NCI-H510A (cell line): ENCODE measurements at regions not wholly inside any gene's neighbourhood (a gene's known extent, or its start where the extent isn't known, plus 50 kb on each side); places are given as distances from the start of the nearest gene placed in this dataset.

Experiments used
- DNase-seq: peaks from one replicate; lab custom pipeline; 2025; lab: John Stamatoyannopoulos, UW

DNA sequence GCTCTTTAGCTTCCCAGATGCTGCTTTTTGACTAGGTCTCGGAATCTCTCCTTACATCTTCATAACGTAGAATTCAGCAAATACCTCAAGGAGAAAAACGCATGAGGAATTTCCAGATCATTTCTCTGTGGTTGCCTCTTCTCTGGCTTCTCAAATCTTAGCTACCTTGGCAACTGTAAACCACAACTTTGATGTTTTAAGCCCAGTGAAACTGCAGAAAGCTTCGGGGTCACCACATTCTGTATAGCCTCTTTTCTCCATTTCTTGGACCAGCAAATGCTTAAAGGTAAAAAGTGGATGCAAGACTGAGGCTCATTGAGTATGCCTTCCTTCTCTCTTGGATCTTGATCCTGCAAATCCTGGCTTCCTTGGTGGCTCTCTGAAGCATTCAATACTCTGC lies 125.5 kb upstream of the FBXL4 start:
- no peak for DNase-seq

DNA sequence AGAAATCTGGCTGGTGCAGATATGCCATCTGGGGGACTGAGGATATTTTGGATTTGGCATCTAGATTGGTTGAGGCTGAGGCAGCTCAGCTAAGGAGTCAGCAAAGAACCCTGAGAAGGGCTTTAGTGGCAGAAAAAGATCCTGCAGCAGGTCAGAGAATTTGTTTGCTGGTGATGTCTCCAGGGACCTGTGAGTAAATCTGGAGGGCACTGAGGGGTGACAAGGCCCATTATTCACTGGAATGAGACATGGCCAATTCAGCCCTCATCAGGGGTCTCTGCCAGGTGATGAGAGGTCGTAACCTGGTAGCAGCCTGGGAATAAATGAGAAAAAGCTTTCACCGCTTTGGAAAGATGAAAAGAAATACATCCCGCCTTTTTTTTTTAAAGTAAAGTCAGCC lies 118.3 kb upstream of the FBXL4 start:
- DNase-seq = no peak

- DNase-seq = no peak
Measured at GRCh38 chr6:99064834-99065233, 117.1 kb upstream of the FBXL4 start.

- no peak for DNase-seq
Measured at GRCh38 chr6:99036672-99037071, 88.9 kb upstream of the FBXL4 start.

- no peak for DNase-seq
Measured at GRCh38 chr6:99032396-99032795, 84.7 kb upstream of the FBXL4 start.

DNA sequence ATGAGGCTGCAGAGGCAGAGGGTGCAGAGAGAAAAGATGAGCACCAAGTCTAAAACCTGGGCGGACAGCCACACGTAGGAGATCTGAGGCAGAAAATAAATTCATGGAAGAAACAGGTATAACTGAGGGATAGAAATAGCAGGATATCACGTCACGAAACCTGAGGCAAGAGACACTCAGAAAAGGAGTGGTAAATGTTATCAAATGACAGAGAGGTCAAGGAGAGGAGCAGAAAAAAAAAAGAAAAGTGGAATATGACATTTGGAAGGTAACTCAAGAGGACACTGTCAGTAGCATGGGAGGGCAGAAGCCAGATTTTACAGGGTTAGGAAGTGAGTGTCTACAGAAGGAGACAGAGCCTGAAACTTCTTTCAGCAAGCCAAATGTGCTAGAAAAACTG lies 84.2 kb upstream of the FBXL4 start:
- DNase-seq = no peak

GRCh38 chr6:99030915-99031314 lies 83.2 kb upstream of the FBXL4 start:
- DNase-seq = no peak

GRCh38 chr6:99026135-99026534 lies 78.4 kb upstream of the FBXL4 start:
- DNase-seq = no peak

DNA sequence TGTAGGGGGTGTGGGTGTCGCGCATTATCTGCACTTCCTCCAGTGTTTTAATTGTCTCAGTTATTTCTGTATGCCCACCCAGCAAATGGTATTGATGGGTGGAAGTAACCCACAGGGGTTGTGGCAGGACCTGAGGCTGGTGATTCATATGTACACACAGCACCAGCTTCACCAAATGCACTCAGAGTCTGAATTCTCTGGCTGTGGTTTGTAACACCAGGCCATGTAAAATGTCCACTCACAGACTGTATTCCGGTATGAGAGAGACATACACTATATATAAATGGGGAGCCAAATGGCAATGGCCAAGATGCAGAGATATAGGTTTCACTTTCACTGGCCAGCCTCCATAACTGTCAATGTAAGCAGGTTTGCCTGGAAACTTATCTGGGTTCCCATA lies 76.3 kb upstream of the FBXL4 start:
- no peak for DNase-seq

DNA sequence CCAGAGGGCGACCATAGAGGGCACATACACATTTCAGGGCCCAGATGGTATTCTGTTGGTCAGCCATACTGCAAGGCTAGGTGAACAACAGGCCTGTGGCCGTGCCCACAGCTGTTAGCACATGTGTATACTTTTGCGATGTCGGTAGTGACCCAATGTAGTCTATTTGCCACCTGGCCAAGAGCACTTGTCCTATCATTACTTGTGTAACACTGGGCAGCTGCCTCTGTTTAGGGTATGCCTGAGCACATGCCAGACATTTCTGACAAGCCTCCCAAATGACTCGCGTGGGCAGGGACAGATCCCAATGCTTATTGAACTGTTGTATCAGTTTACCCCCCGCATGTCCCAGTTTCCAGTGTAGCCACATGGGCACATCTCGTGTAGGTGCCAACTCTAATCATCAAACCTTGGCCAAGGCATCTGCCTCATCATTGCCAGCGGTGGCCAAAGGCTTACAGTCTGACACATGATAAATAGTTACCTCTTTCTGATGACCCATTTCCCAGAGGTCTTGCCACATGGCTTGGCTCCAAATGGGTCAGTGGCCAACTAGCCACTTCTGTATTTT lies 74.4 kb upstream of the FBXL4 start:
- no peak for DNase-seq

GRCh38 chr6:99019381-99019780 lies 71.6 kb upstream of the FBXL4 start:
- DNase-seq = no peak

- DNase-seq = no peak
Measured at GRCh38 chr6:99017150-99017549, 69.4 kb upstream of the FBXL4 start.

DNA sequence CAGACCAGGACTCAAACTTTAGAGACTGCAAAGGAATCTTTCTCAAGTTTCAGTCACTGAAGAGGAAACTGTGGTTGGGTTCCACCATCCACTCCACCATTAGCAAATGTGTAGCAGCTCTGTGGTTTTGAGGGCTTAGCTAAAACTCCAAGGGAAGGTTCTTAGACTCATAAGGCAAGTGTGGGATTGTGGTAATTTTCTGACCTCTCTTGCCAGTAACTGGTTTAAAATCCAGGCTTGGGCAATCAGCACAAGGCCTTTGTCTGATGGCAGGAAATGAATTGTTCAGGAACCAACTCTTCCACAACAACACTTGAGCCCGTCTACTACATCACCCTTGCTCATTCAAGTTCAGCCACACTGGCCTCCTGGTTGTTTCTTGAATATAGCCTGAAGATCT lies 68.6 kb upstream of the FBXL4 start:
- DNase-seq = no peak

GRCh38 chr6:99014061-99014460 lies 66.3 kb upstream of the FBXL4 start:
- no peak for DNase-seq

DNA sequence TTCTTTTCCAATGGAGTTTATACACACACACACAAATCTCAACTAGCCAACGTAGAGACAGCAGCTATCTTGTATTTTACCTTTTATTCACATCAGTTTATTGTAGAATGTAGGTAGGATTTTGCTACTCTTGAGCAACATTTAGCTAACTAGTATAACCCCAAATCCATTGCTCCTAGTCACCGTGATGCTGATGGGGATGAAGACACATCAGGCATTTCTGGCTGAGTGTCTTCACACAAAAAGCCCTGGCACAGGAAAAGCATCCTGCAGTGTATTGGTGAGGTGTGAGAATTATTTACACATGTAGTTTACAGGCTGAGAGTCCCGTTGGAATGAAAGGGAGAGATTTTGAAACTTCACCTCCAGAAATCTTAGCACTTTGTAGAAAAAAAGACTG lies 65.9 kb upstream of the FBXL4 start:
- DNase-seq = no peak

GRCh38 chr6:99013145-99013544 lies 65.4 kb upstream of the FBXL4 start:
- DNase-seq = no peak

DNA sequence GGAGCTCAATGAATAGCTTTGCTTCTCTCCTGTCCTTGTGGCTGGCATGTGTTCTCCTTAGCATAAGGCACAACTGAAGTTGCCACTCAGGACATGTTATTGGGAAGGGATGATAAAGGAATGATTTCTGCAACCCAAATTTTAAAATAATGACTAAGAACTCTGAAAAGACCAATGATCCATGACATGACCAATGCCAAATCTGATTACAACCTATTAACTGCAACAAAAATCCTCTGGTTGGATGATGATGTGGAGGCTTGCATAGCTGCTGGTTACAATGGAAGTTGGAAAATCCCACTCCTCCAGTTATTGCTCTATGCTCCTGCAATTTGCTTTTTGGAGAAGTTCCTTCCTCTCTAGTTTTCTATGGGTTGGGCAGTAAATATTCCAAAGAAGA lies 63.4 kb upstream of the FBXL4 start:
- no peak for DNase-seq

DNA sequence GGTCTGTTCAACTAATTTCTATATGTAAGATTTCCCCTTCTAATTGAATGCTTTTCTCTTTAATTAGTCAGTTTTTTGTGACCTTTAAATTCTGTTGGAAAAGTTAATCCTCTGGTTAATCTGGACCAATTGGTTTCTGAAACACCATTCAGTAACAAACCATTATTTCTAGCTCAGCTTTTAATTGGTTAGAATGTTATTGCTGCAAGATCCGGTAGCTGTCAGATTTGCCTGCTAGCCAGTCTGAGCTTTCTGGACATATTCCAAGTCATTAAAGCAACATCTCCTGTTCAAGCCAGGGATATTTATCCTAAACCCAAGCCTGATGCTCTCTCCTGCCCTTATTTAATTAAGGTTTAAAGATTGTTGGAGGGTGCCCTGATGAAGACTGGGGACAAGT lies 55.1 kb upstream of the FBXL4 start:
- DNase-seq = no peak

GRCh38 chr6:98998103-98998502 lies 50.4 kb upstream of the FBXL4 start:
- no peak for DNase-seq
